Right lobe of liver (tissue), 4 donors: ENCODE measurements at regions not wholly inside any gene's neighbourhood (a gene's known extent, or its start where the extent isn't known, plus 50 kb on each side); places are given as distances from the start of the nearest gene placed in this dataset.

Experiments
- POLR2A ChIP-seq: fragments of 450-650 bp; IDR thresholded peaks from one replicate; pipeline ENCODE4 v1.6.1; 2017; ENCODE audit warnings: antibody characterized with exemption, mild to moderate bottlenecking
- TF ChIP-seq, protein P1 (sequence below), 4 donors: fragments of 200-600 bp in 3 of 4; fragments of 450-650 bp in 1 of 4; IDR thresholded peaks; one replicate each; pipeline versions ENCODE4 v1.5.1 to v1.8.0; 2016 to 2022; ENCODE audit warnings: antibody characterized with exemption in 4 of 4, mild to moderate bottlenecking in 2 of 4
- donor health status: DM: no; HTN: no; CAD: no.
- donor health status: DM: no; HTN: no; CAD: no.
- donor health status: DM: no; HTN: yes; CAD: no.

DNA sequence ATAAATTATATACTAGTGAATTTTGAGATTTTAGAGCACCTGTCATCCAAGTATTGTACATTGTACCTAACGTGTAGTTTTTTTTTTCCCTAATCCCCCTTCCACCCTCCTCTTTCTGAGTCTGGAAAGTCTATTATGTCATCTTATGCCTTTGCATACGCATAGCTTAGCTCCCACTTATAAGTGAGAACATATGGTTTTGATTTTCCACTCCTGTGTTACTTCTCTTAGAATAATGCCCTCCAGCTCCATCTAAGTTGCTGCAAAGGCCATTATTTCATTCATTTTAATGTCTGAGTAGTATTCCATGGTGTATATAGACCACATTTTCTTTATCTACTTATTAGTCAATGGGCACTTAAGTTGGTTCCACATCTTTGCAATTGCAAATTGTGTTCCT, 177.0 kb upstream of the C16orf82 start:
- TF ChIP-seq, protein P1, sequence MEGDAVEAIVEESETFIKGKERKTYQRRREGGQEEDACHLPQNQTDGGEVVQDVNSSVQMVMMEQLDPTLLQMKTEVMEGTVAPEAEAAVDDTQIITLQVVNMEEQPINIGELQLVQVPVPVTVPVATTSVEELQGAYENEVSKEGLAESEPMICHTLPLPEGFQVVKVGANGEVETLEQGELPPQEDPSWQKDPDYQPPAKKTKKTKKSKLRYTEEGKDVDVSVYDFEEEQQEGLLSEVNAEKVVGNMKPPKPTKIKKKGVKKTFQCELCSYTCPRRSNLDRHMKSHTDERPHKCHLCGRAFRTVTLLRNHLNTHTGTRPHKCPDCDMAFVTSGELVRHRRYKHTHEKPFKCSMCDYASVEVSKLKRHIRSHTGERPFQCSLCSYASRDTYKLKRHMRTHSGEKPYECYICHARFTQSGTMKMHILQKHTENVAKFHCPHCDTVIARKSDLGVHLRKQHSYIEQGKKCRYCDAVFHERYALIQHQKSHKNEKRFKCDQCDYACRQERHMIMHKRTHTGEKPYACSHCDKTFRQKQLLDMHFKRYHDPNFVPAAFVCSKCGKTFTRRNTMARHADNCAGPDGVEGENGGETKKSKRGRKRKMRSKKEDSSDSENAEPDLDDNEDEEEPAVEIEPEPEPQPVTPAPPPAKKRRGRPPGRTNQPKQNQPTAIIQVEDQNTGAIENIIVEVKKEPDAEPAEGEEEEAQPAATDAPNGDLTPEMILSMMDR (IDR thresholded peaks at IDR 0.05), result no peak
- TF ChIP-seq POLR2A, result no peak
